Amniotic stem cell (primary cell): ENCODE measurements at regions not wholly inside any gene's neighbourhood (a gene's known extent, or its start where the extent isn't known, plus 50 kb on each side); places are given as distances from the start of the nearest gene placed in this dataset.

Experiments
- DNase-seq: peaks from one replicate; lab custom pipeline; 2025; lab: John Stamatoyannopoulos, UW

GRCh38 chr3:168844894-168845482 is 749.3 kb upstream of the GOLIM4 start:
- DNase-seq = no peak

DNA sequence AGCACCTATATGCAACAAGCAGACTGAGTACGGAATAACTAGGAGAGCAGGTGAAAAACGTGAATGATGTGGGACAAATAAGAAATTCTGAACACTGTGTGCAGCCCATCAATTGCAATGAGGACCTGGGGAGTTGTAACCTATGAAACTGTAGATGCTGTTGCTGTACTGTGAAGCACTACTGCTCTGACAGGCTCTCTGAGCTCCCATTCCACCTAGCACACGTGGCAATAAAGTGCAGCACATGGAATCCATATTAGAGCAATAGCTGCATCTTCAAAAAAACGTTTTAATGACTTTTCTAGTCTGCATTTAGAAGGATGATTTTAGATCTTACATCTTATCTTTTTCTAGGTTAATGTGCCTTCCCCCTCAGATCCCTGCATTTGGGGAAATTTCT is 748.7 kb upstream of the GOLIM4 start:
- no peak for DNase-seq

GRCh38 chr3:168843481-168843880 is 747.8 kb upstream of the GOLIM4 start:
- no peak for DNase-seq

DNA sequence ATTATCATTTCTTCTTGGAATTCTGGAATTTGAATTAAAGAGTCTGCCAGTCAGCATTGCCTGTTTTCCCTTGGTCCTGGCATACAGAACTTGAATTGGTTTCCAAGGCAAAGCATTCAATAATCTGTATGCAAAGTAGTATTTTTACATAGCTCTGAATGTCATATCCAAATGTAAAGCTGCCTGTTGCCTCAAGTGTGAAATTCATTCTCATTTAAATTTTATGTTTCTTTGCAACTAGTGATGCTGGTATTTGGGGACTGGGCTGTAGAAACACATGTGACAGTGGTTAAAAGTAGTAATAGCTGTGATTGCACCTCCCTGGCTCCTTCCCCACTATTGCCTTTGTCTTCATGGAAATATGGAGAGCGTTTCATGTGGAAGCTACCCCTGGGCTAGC is 743.9 kb upstream of the GOLIM4 start:
- no peak for DNase-seq

- DNase-seq = no peak
These were observed 738.8 kb upstream of the GOLIM4 start for GRCh38 chr3:168834558-168834957.

DNA sequence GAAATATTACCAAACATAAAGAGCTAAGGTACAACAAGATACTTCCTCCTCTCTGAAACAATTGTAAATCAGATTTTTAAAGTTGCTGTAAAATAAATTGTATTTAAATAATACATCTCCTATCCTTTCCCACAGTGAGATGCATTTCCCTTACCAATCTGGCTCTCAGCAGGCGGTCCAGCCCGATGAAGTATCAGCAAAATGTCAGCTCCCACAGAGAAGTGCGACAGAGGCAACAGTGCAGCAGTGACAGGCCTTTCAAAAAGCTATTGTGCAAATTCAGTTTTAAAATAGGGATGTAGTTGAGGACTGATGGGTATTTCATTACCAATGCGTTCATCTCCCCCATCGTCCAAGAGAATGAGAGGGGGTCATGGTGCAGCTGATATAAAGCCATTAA is 733.2 kb upstream of the GOLIM4 start:
- no peak for DNase-seq

- no peak for DNase-seq
These were observed 732.8 kb upstream of the GOLIM4 start for GRCh38 chr3:168828536-168828935.

- no peak for DNase-seq
These were observed 732.3 kb upstream of the GOLIM4 start for GRCh38 chr3:168828014-168828413.

- no peak for DNase-seq
These were observed 728.4 kb upstream of the GOLIM4 start for GRCh38 chr3:168824107-168824506.

GRCh38 chr3:168823466-168823865 is 727.7 kb upstream of the GOLIM4 start:
- no peak for DNase-seq

DNA sequence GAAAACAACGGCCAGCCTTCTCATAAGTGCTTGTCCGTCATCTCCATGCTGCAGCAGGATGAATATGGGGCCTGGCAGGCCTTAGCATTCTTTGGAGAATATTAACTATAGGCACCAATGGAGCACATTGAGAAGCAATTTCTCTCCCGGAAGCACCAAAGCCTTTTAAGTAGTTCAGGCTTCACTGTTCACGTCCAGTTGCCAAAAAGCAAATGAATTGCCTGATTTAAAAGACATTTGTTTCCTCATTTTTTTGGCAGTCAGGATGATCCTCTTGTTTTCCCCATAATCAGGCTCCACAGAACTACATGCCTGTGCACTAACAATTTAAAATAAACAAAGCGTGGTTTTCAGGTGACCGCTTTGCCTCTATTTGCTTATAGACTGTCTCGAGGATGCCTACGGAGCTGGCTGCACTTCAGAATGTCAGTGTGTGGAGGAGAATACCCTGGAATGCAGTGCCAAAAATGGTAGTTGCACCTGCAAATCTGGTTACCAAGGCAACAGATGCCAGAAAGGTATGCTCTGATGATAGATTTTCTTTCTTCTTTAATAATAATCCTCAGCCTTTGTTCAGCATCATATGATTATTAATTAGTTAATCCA is 725.2 kb upstream of the GOLIM4 start:
- no peak for DNase-seq

DNA sequence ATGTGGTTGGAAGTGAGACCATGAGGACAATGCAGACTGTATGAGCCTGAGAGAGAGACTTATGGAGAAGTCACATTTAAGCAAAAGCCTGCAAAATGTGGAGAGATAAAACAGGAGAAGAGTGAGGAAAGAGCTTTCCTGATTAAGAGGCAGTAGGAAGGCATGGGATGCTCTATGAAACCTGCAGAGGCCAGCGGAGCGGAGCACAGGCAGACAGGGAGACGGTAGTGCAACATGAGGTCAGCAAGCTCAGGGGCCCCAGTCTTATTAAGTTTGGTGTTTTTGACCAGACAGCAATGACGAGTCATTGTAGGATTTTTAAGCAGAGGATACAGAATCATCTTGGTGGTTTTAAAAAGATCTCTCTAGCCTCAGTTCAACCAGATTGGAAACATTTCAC is 721.5 kb upstream of the GOLIM4 start:
- DNase-seq = no peak

DNA sequence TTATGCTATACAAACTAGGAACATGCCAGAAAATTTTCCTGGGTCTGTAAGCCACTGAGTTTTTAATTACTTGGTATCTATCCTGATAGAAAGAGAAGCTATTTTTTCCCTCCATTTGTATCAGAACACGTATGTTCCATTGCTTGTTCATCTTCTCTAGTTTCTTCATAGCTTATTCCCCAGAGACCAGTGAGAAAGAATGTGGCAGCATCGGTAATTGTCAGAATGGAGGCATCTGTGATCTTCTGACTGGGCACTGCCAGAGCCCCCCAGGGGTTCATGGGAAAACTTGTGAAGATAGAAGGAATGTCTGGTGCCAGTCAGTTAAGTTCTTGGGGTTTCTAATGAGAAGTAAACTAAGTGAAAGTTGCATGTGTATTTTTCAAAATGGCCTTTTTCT is 720.2 kb upstream of the GOLIM4 start:
- no peak for DNase-seq

- no peak for DNase-seq
These were observed 717.6 kb upstream of the GOLIM4 start for GRCh38 chr3:168813225-168813802.

DNA sequence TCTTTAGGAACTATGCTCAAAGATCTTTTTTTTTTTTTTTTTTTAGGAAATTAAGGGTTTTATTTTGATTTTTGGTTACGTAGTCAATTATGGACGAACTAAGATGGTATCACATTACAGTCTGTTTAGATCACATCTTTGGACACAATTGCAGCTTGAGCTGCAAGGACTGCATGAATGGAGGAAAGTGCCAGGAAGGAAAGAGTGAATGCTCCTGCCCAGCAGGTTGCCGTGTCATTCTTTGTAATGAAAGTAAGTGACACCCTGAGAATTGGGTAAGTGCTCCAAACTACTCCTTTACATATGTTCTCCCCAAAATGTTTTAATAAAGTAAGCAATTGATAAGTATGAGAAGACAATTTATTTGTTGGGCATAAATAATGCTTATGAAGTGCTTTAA is 716.5 kb upstream of the GOLIM4 start:
- no peak for DNase-seq

DNA sequence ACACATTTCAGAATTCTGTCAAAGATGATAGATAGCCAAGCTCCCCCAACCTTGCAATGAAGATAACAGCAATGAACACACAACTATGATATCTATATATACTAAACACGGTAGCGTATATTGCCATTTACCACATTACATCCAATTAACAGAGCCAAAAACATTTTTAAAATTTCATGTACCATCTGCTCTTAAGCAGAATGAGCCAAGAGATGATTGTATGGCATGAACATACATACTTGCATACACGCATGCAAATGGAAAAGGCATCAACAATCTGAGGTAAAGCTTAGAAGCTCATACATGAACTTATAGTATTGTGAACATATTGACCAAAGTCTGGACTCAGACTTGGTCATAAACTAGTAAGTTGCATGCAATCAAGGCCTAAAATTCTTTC is 712.9 kb upstream of the GOLIM4 start:
- no peak for DNase-seq

- no peak for DNase-seq
These were observed 711.7 kb upstream of the GOLIM4 start for GRCh38 chr3:168807448-168807847.

- no peak for DNase-seq
These were observed 711.1 kb upstream of the GOLIM4 start for GRCh38 chr3:168806871-168807270.

DNA sequence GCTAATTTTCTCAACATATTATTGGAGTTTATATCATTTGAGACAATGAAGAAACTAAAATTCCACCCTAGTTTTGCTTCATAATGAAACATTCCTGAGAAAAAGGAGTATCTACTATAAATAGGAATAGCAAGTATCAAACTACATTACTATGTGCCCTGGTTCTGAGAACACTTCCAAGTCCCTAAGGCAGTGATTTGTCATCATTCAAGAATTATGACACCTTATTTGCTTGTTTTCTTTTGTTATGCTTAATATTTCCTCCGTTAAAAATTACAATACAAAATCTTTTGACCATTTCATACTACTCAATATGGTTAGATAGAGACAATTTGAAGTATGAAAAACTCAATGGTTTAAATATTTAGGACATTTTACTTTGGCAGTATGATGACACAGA is 707.8 kb upstream of the GOLIM4 start:
- no peak for DNase-seq

GRCh38 chr3:168802766-168803165 is 707.0 kb upstream of the GOLIM4 start:
- no peak for DNase-seq

DNA sequence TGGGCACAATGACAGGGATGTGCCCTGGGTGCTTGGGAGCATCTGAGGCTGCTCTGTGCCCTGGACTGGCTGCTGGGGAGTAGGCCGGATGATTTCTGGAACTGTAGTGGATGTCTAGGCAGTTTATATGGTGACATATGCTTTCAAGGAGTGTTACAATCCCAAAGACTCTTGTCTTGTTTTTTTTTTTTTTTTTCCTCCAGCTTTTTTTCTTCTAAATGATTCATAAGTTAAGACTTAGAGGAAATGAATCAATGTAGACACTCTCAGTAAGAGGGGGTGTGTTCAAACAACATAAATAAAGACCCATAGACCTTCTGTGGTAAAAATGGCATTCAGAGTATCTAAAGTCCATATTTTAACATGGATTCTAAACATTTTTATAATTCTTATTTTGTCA is 706.1 kb upstream of the GOLIM4 start:
- peak; percentile 56 for DNase-seq

GRCh38 chr3:168796339-168796738 is 700.6 kb upstream of the GOLIM4 start:
- DNase-seq = no peak

GRCh38 chr3:168794427-168794826 is 698.7 kb upstream of the GOLIM4 start:
- DNase-seq = no peak

DNA sequence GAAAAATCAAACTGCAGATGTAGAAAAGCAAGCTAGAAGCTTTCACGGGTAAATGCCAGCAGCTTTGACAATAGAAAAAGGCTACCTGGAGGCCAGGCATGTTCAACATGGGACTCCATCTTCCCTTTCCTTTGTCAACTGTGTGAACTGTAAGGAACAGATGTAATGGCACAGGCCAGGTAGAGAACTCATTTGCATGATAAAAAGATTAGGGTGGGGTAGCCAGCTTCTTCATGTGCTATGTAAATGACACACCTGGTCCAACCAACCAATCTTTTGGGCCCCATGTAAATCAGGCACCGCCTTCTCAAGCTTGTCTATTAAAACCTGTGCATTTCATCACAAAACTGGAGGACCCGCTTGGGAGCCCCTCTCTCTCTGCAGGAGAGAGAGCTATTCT is 686.5 kb upstream of the GOLIM4 start:
- no peak for DNase-seq
